ENCODE measurements at regions not wholly inside any gene's neighbourhood (a gene's known extent, or its start where the extent isn't known, plus 50 kb on each side); places are given as distances from the start of the nearest gene placed in this dataset.

DNA sequence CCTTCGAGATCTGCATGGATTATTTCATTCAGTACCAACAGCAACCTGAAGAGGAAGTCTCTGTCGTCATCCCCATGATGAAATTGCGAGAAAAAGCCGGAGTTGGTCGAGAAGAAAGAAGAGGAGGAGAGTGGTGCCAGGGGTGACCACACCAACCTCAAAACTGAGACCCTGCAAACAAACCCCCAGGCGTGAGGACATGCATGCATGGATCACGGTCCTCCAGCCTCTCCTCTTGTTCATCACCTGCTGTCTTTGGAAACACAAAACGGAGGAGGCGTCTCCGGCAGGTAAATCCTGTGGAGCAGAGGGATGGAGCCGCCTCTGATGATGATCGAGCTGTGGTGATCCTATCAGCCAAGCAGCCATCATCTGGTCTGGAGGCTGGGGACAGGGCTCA is 114.4 kb upstream of the IRX2 start:
- intact Hi-C loops (cut with micrococcal nuclease): no loop called here
- no peaks in the 10 kb centered on the region for H3K9me3 Mint-ChIP-seq (ENCODE audit: insufficient read depth)
- TF ChIP-seq EZH2 (IDR thresholded peaks at IDR 0.05; ENCODE audit: borderline replicate concordance, insufficient read depth, low read depth, low read length, poor library complexity, severe bottlenecking) (no peak), CTCF (IDR thresholded peaks at IDR 0.05) (no peak)
- H3K9me3 ChIP-seq (ENCODE audit: control extremely low read depth in 1 of 3, control insufficient read depth in 2 of 3, insufficient read depth in 1 of 3, low read length in 2 of 3): peaks cover 0 to 54% (median 0%) of the 10 kb centered on the region in 3 donors
- H3K4me3 Mint-ChIP-seq: no peak overlapping the region
- no peak overlapping the region for H3K9ac ChIP-seq (ENCODE audit: low read length)
- H3K79me2 ChIP-seq (ENCODE audit: control insufficient read depth, insufficient read depth, low read length): no peaks in the 10 kb centered on the region
- no peaks in the 10 kb centered on the region for H3K4me1 Mint-ChIP-seq
- ChIA-PET CTCF (no interaction called here), POLR2A (no interaction called here)
- H3K4me1 ChIP-seq (ENCODE audit: control insufficient read depth in 2 of 2, insufficient read depth in 2 of 2, low read length in 2 of 2): no peaks in the 10 kb centered on the region
- no peak overlapping the region for H2AFZ ChIP-seq (ENCODE audit: insufficient read depth, low read depth, low read length, poor library complexity, severe bottlenecking)
- ATAC-seq (ENCODE audit: low read depth) (no peak), DNase-seq (no peak)
- H4K20me1 ChIP-seq (ENCODE audit: control insufficient read depth, insufficient read depth, low read length, poor library complexity, severe bottlenecking): no peaks in the 10 kb centered on the region
- no peak overlapping the region for H3K4me3 ChIP-seq (ENCODE audit: control extremely low read depth in 1 of 5, extremely low read depth in 1 of 5, insufficient read depth in 1 of 5, low read depth in 2 of 5, low read length in 4 of 5)
- H3K4me2 ChIP-seq (replicated peaks; ENCODE audit: low read depth, low read length, poor library complexity, severe bottlenecking): no peak overlapping the region
- H3K27me3 Mint-ChIP-seq: no peaks in the 10 kb centered on the region
- no peaks in the 10 kb centered on the region for H3K36me3 ChIP-seq (replicated peaks in 1 of 2; ENCODE audit: control extremely low read depth in 1 of 2, control insufficient read depth in 1 of 2, extremely low read depth in 1 of 2, insufficient read depth in 2 of 2, low read length in 1 of 2)
- no peak overlapping the region for H3K27ac ChIP-seq (ENCODE audit: low read length in 2 of 2)
- WGBS (ENCODE audit: insufficient coverage): 90% methylated on average over 9 of the region's 12 CpGs
- no peaks in the 10 kb centered on the region for H3K27me3 ChIP-seq (replicated peaks in 1 of 4; ENCODE audit: control extremely low read depth in 1 of 4, control insufficient read depth in 3 of 4, insufficient read depth in 4 of 4, low read length in 3 of 4)
- no peak overlapping the region for H3K27ac Mint-ChIP-seq

- DNase-seq (no peak), ATAC-seq (ENCODE audit: low read depth) (no peak)
- no peaks in the 10 kb centered on the region for H3K9me3 Mint-ChIP-seq (ENCODE audit: insufficient read depth)
- 86% methylated on average over 13 of the region's 14 CpGs for WGBS (ENCODE audit: insufficient coverage)
- no peak for TF ChIP-seq CTCF (IDR thresholded peaks at IDR 0.05)
- no peak for TF ChIP-seq EZH2 (IDR thresholded peaks at IDR 0.05; ENCODE audit: borderline replicate concordance, insufficient read depth, low read depth, low read length, poor library complexity, severe bottlenecking)
- Histone ChIP-seq H3K79me2 (ENCODE audit: control insufficient read depth, insufficient read depth, low read length) (no peaks in the 10 kb centered on the region), H3K4me2 (replicated peaks; ENCODE audit: low read depth, low read length, poor library complexity, severe bottlenecking) (no peak overlapping the region), H3K36me3 (replicated peaks in 1 of 2; ENCODE audit: control extremely low read depth in 1 of 2, control insufficient read depth in 1 of 2, extremely low read depth in 1 of 2, insufficient read depth in 2 of 2, low read length in 1 of 2) (no peaks in the 10 kb centered on the region), H3K4me1 (ENCODE audit: control insufficient read depth in 2 of 2, insufficient read depth in 2 of 2, low read length in 2 of 2) (no peaks in the 10 kb centered on the region), H3K27me3 (replicated peaks in 1 of 4; ENCODE audit: control extremely low read depth in 1 of 4, control insufficient read depth in 3 of 4, insufficient read depth in 4 of 4, low read length in 3 of 4) (no peaks in the 10 kb centered on the region), H3K9me3 (ENCODE audit: control extremely low read depth in 1 of 3, control insufficient read depth in 2 of 3, insufficient read depth in 1 of 3, low read length in 2 of 3) (peaks cover 0 to 60% (median 0%) of the 10 kb centered on the region in 3 donors), H4K20me1 (ENCODE audit: control insufficient read depth, insufficient read depth, low read length, poor library complexity, severe bottlenecking) (no peaks in the 10 kb centered on the region), H3K27ac (ENCODE audit: low read length in 2 of 2) (no peak overlapping the region), H3K4me3 (ENCODE audit: control extremely low read depth in 1 of 5, extremely low read depth in 1 of 5, insufficient read depth in 1 of 5, low read depth in 2 of 5, low read length in 4 of 5) (no peak overlapping the region), H2AFZ (ENCODE audit: insufficient read depth, low read depth, low read length, poor library complexity, severe bottlenecking) (no peak overlapping the region), H3K9ac (ENCODE audit: low read length) (no peak overlapping the region)
- H3K4me1 Mint-ChIP-seq: no peaks in the 10 kb centered on the region
- POLR2A ChIA-PET: no interaction called here
- CTCF ChIA-PET: no interaction called here
- no peak overlapping the region for H3K4me3 Mint-ChIP-seq
- no peak overlapping the region for H3K27ac Mint-ChIP-seq
- no peaks in the 10 kb centered on the region for H3K27me3 Mint-ChIP-seq
- intact Hi-C loops (cut with micrococcal nuclease): no loop called here
Observed at GRCh38 chr5:2864515-2865105, 113.1 kb upstream of the IRX2 start.
